K562 (cell line): ENCODE measurements at regions not wholly inside any gene's neighbourhood (a gene's known extent, or its start where the extent isn't known, plus 50 kb on each side); places are given as distances from the start of the nearest gene placed in this dataset.

Experiments used
- ATAC-seq: fragments of 200-7000 bp; cut with Tn5 transposase; 3 replicates; pipeline ENCODE4 v1.9.1; 2020; ENCODE audit warnings: moderate library complexity
- BruUV-seq: library from RNA; stranded (reverse); fragments of 400-500 nt; replicated peaks from 2 replicates; lab custom pipeline; 2021; lab: Mats Ljungman, UMichigan
- CTCF ChIA-PET: fragments of 300-600 bp; formaldehyde crosslinking; extraction: SDS; loops from one replicate; lab custom pipeline; 2021; ENCODE audit warnings: low intra/inter-chr PET ratio; lab: Yijun Ruan, JAX
- POLR2A ChIA-PET: fragments of 300-600, 350-650 bp; sonication (Branson Sonifier 250); formaldehyde crosslinking; extraction: SDS; loops from one replicate; lab custom pipeline; 2021; ENCODE audit warnings: antibody characterized with exemption, inconsistent platforms; lab: Yijun Ruan, JAX
- DNase-seq, 4 experiments: peaks; one replicate each; pipeline versions ENCODE4 v3.0.0 to v3.0.0-alpha.2; 2011 to 2018; ENCODE audit warnings: low spot score in 3 of 4, mixed read lengths in 3 of 4; ENCODE audit errors: extremely low read depth in 1 of 4
- FAIRE-seq: peaks from 2 replicates; lab custom pipeline; 2011; peaks lifted over from hg19 to GRCh38; lab: Jason Lieb, UNC
- H2AFZ ChIP-seq: 2 replicates; pipeline ENCODE4 v1.6.0; 2011; ENCODE audit warnings: low read depth, low read length, control low read depth, inconsistent platforms
- H3K27ac ChIP-seq: fragments of 200-600 bp; 3 replicates; pipeline ENCODE4 v1.8.0; 2011; ENCODE audit warnings: low read depth, mild to moderate bottlenecking, control low read depth, inconsistent platforms, low read length, moderate library complexity, mixed read lengths; ENCODE audit errors: extremely low read depth
- H3K27me3 ChIP-seq, 2 experiments: fragments of 300-600 bp in 1 of 2; 2 replicates in 1 of 2; 3 replicates in 1 of 2; pipeline versions ENCODE4 v1.6.0 to v1.8.0; 2011; ENCODE audit warnings: inconsistent platforms in 2 of 2, low read length in 2 of 2, mild to moderate bottlenecking in 1 of 2, mixed read lengths in 1 of 2, moderate library complexity in 1 of 2; ENCODE audit not compliant: control insufficient read depth in 2 of 2, insufficient read depth in 2 of 2
- H3K36me3 ChIP-seq: fragments of 300-600 bp; 3 replicates; pipeline ENCODE4 v1.8.0; 2011; ENCODE audit warnings: mild to moderate bottlenecking, low read length, inconsistent platforms; ENCODE audit not compliant: control insufficient read depth, insufficient read depth
- H3K4me1 ChIP-seq, 2 experiments: fragments of 200-600 bp in 1 of 2; replicated peaks in 1 of 2; 2 replicates in 1 of 2; 3 replicates in 1 of 2; pipeline versions ENCODE4 v1.5.1 to v1.8.0; 2011; ENCODE audit warnings: inconsistent platforms in 2 of 2, low read length in 2 of 2, mild to moderate bottlenecking in 1 of 2, mixed read lengths in 1 of 2, moderate library complexity in 1 of 2; ENCODE audit not compliant: control insufficient read depth in 2 of 2, insufficient read depth in 2 of 2
- H3K4me2 ChIP-seq: 2 replicates; pipeline ENCODE4 v1.6.1; 2011; ENCODE audit warnings: low read length, control low read depth, inconsistent platforms, mixed read lengths; ENCODE audit not compliant: insufficient read depth
- H3K4me3 ChIP-seq: fragments of 200-600 bp; sonication (generic), shearing (Covaris generic); 2 replicates; pipeline ENCODE4 v1.5.1; 2016; ENCODE audit warnings: control low read depth, inconsistent platforms
- H3K79me2 ChIP-seq: fragments of 200-600 bp; 3 replicates; pipeline ENCODE4 v1.8.0; 2011; ENCODE audit warnings: low read length, inconsistent platforms; ENCODE audit not compliant: control insufficient read depth, insufficient read depth
- H3K9ac ChIP-seq, 2 experiments: 2 replicates each; pipeline versions ENCODE4 v1.6.0 to v1.6.1; 2011; ENCODE audit warnings: low read depth in 2 of 2, low read length in 2 of 2, control low read depth in 1 of 2, inconsistent platforms in 1 of 2, mild to moderate bottlenecking in 1 of 2, mixed read lengths in 1 of 2; ENCODE audit not compliant: insufficient read depth in 1 of 2
- H3K9me1 ChIP-seq: one replicate; pipeline ENCODE4 v1.6.0; 2011; ENCODE audit warnings: inconsistent platforms, mild to moderate bottlenecking, low read length, moderate library complexity; ENCODE audit not compliant: control insufficient read depth, insufficient read depth
- H3K9me3 ChIP-seq: replicated peaks from 2 replicates; pipeline ENCODE4 v1.5.1; 2011; ENCODE audit warnings: low read depth, low read length, inconsistent platforms; ENCODE audit not compliant: control insufficient read depth, insufficient read depth
- H4K20me1 ChIP-seq: replicated peaks from 2 replicates; pipeline ENCODE4 v1.6.1; 2011; ENCODE audit warnings: low read length, inconsistent platforms, mixed read lengths; ENCODE audit not compliant: control insufficient read depth, insufficient read depth
- ATF3 ChIP-seq, 2 experiments: fragments of 450-650 bp in 1 of 2; sonication (generic) in 1 of 2; formaldehyde crosslinking in 1 of 2; IDR thresholded peaks in 1 of 2; conservative IDR thresholded peaks in 1 of 2; 2 replicates each; pipeline versions ENCODE4 v1.6.1 to v1.8.1; 2016 to 2023; ENCODE audit warnings: mild to moderate bottlenecking in 2 of 2, moderate library complexity in 2 of 2, inconsistent platforms in 1 of 2, missing genetic modification reagents in 1 of 2
- BCL6 ChIP-seq: fragments of 250-450 bp; sonication (Bioruptor Pico); IDR thresholded peaks from 2 replicates; pipeline ENCODE4 v1.4.0; 2020
- CSDE1 ChIP-seq, 2 experiments: fragments of 450-650 bp; IDR thresholded peaks; 2 replicates each; pipeline ENCODE4 v1.6.1; 2016; ENCODE audit warnings: mild to moderate bottlenecking in 1 of 2
- EHMT2 ChIP-seq: fragments of 450-650 bp; IDR thresholded peaks from 2 replicates; pipeline ENCODE4 v1.6.1; 2018; ENCODE audit warnings: antibody characterized with exemption
- ETS2 ChIP-seq: IDR thresholded peaks from 2 replicates; pipeline ENCODE4 v1.6.1; 2016; ENCODE audit warnings: borderline replicate concordance, missing genetic modification characterization, mild to moderate bottlenecking, moderate library complexity, missing compliant biosample characterization; ENCODE audit not compliant: poor library complexity, severe bottlenecking
- HES1 ChIP-seq: fragments of 450-650 bp; IDR thresholded peaks from 2 replicates; pipeline ENCODE4 v1.6.1; 2016; ENCODE audit warnings: low read depth, mild to moderate bottlenecking, moderate library complexity
- IRF2 ChIP-seq: sonication (generic); formaldehyde crosslinking; IDR thresholded peaks from 2 replicates; pipeline ENCODE4 v1.8.1; 2022; ENCODE audit warnings: mild to moderate bottlenecking, missing genetic modification reagents
- ZNF232 ChIP-seq: sonication (generic); formaldehyde crosslinking; IDR thresholded peaks from 2 replicates; pipeline ENCODE4 v1.8.0; 2022; ENCODE audit warnings: mild to moderate bottlenecking, missing genetic modification reagents
- ZNF436 ChIP-seq: fragments of 250-450, 450-650 bp; sonication (Bioruptor Pico); formaldehyde crosslinking; IDR thresholded peaks from 2 replicates; pipeline ENCODE4 v1.7.0; 2020; ENCODE audit warnings: mild to moderate bottlenecking
- ZNF444 ChIP-seq: fragments of 250-450 bp; sonication (Bioruptor Pico); IDR thresholded peaks from 2 replicates; pipeline ENCODE4 v1.4.0; 2020; ENCODE audit warnings: mild to moderate bottlenecking, moderate library complexity
- ZNF561 ChIP-seq: fragments of 450-650 bp; formaldehyde crosslinking; conservative IDR thresholded peaks from 2 replicates; pipeline ENCODE4 v1.4.0; 2020; ENCODE audit warnings: mild to moderate bottlenecking, moderate library complexity
- ZNF699 ChIP-seq: fragments of 250-450 bp; sonication (Bioruptor Pico); IDR thresholded peaks from 2 replicates; pipeline ENCODE4 v1.8.0; 2021; ENCODE audit warnings: mild to moderate bottlenecking, moderate library complexity; ENCODE audit not compliant: insufficient replicate concordance
- ZSCAN29 ChIP-seq: fragments of 450-650 bp; IDR thresholded peaks from 2 replicates; pipeline ENCODE4 v1.6.1; 2017
- WGBS: fragments of 100-300 bp; shearing (Covaris generic); methylation state at CpG from one replicate; pipeline ENCODE4 v1.1.6; 2016; ENCODE audit warnings: low coverage, mixed read lengths; ENCODE audit not compliant: insufficient coverage; ENCODE audit errors: missing lambda C conversion rate; 5-methylcytosine and 5-hydroxymethylcytosine counted together
- in situ Hi-C: fragments of 300-500 bp; cut with MboI; formaldehyde crosslinking; loops from 4 replicates; pipeline ENCODE4 v1.15.0; 2018; ENCODE audit warnings: inconsistent platforms, mixed read lengths
- intact Hi-C: fragments of 100-400 bp; cut with micrococcal nuclease; formaldehyde crosslinking; loops from 2 replicates; pipeline ENCODE4 v1.14.2; 2022

GRCh38 chr2:43111788-43112554 lies 114.4 kb downstream of the ZFP36L2 start (continued):
- no peak for TF ChIP-seq ZNF561 (CRISPR knock-in tag)
- TF ChIP-seq ZNF444 (CRISPR knock-in tag), result no peak
- no peak for TF ChIP-seq EHMT2
- no peak for TF ChIP-seq ETS2
- no peak for TF ChIP-seq HES1
- TF ChIP-seq CSDE1 (IDR thresholded peaks at IDR 0.05), result no peak
- no peak for TF ChIP-seq ZSCAN29

GRCh38 chr2:43110442-43110871 lies 115.9 kb downstream of the ZFP36L2 start:
- Histone ChIP-seq H3K27me3 (no peaks in the 10 kb centered on the region), H4K20me1 (no peaks in the 10 kb centered on the region), H3K9ac (peak overlapping the region in 1 of 2 experiments; percentile 26; a peak in 1 of 4 replicates), H2AFZ (no peak overlapping the region), H3K79me2 (no peaks in the 10 kb centered on the region), H3K4me3 (no peak overlapping the region), H3K36me3 (no peaks in the 10 kb centered on the region), H3K27ac (no peak overlapping the region), H3K9me1 (no peaks in the 10 kb centered on the region), H3K9me3 (no peaks in the 10 kb centered on the region), H3K4me1 (peaks cover 10 to 11% of the 10 kb centered on the region in 2 experiments; a peak in 4 of 5 replicates), H3K4me2 (no peak overlapping the region)
- FAIRE-seq (no peak), ATAC-seq (no peak), DNase-seq (no peak)
- no TSS peak for BruUV-seq
- WGBS, result 21% methylated on average over 10 of the region's 10 CpGs
- ChIA-PET CTCF (interaction anchor here (0.6 kb wide), 1 partner anchor 962 kb away, joined by 3 read pairs; no protein-coding TSS in a partner anchor), POLR2A (interaction anchor here (0.6 to 1.0 kb wide), 3 partner anchors 11 to 26 kb away, joined by 3 read pairs; no protein-coding TSS in a partner anchor)
- in situ Hi-C loops (no loop called here), intact Hi-C loops (no loop called here)
- TF ChIP-seq ATF3 (IDR thresholded peaks at IDR 0.05), result no peak
- no peak for TF ChIP-seq ATF3 (CRISPR knock-in tag; conservative IDR thresholded peaks at IDR 0.05)
- no peak for TF ChIP-seq ZNF232 (CRISPR knock-in tag)
- TF ChIP-seq IRF2, result no peak
- TF ChIP-seq ZNF436 (CRISPR knock-in tag), result no peak
- TF ChIP-seq ZNF699 (CRISPR knock-in tag), result no peak
- no peak for TF ChIP-seq BCL6 (CRISPR knock-in tag)
